ENCODE measurements at regions not wholly inside any gene's neighbourhood (a gene's known extent, or its start where the extent isn't known, plus 50 kb on each side); places are given as distances from the start of the nearest gene placed in this dataset.

DNA sequence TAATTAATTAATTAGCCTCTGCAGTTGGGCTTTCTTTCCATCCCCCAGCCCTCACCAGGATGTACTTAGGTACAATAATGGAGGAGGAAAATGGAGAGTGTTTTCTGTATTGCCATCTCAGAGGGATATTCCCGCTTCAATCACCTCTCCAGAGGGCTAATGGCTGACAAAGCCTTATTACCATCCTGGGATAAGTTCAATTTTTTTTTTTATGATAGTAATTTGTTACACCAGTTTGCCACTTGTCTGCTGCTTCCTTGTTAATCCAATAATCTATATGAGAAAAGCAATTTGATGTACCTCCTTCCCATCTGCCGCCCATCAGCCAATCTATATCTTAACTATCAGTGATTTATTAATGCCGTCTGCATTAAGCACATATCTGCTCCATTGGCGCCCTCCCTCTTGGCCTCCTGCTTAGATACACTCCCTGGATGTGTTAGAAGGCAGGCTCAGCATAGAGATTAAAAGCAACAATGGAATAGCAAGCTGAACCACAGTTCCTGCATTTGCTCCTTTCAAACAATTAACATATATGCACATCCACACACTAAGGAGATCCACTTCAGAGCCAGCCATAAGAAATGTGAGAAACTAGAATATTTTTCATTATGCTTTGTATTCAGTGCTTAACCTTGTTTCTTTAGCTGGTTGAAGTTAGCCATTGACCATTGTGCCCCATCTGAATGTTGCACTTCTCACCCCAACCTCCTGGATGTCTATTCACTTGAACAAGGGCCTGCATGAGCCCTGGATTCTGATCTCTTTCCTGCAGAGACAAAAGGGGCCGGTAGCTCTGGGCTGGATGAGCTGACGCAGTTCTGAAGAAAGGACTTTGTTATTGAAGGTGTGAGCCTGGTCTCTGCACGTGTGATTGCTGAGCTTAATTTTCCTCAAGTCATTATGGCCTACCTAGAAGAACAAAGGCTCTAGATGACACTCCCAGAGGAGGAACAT lies 237.3 kb upstream of the GAP43 start:
- TF ChIP-seq, protein P1, sequence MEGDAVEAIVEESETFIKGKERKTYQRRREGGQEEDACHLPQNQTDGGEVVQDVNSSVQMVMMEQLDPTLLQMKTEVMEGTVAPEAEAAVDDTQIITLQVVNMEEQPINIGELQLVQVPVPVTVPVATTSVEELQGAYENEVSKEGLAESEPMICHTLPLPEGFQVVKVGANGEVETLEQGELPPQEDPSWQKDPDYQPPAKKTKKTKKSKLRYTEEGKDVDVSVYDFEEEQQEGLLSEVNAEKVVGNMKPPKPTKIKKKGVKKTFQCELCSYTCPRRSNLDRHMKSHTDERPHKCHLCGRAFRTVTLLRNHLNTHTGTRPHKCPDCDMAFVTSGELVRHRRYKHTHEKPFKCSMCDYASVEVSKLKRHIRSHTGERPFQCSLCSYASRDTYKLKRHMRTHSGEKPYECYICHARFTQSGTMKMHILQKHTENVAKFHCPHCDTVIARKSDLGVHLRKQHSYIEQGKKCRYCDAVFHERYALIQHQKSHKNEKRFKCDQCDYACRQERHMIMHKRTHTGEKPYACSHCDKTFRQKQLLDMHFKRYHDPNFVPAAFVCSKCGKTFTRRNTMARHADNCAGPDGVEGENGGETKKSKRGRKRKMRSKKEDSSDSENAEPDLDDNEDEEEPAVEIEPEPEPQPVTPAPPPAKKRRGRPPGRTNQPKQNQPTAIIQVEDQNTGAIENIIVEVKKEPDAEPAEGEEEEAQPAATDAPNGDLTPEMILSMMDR (IDR thresholded peaks at IDR 0.05): no peak
- no peak for TF ChIP-seq POLR2A (IDR thresholded peaks at IDR 0.05)

Data from heart left ventricle (tissue), 13 donors.